Activated CD8-positive, alpha-beta T cell treated with anti-CD3 and anti-CD28 coated beads, Interleukin-2, amount 10 ng/mL, durations not matched to agents 7 days and 5 days (primary cell): ENCODE measurements at regions not wholly inside any gene's neighbourhood (a gene's known extent, or its start where the extent isn't known, plus 50 kb on each side); places are given as distances from the start of the nearest gene placed in this dataset.

Experiments
- ATAC-seq: fragments of 150-1000 bp; cut with Tn5 transposase; one replicate; pipeline ENCODE4 v1.10.0; 2021; ENCODE audit warnings: moderate library complexity
- CTCF ChIA-PET: fragments of 350-600 bp; sonication (Branson Sonifier 250); formaldehyde crosslinking; loops from one replicate; lab custom pipeline; 2021; ENCODE audit warnings: antibody characterized with exemption; lab: Charles Lee
- POLR2A ChIA-PET: fragments of 350-600 bp; sonication (Branson Sonifier 250); formaldehyde crosslinking; loops from one replicate; lab custom pipeline; 2021; ENCODE audit warnings: antibody characterized with exemption; lab: Charles Lee
- DNase-seq: peaks from one replicate; pipeline ENCODE4 v3.0.0-alpha.2; 2020
- H3K27ac Mint-ChIP-seq: one replicate; pipeline ENCODE4 v1.8.0; 2021; ENCODE audit warnings: mild to moderate bottlenecking, mixed read lengths
- H3K27me3 Mint-ChIP-seq: one replicate; pipeline ENCODE4 v1.8.0; 2021; ENCODE audit warnings: low read depth, mixed read lengths
- H3K36me3 Mint-ChIP-seq: one replicate; pipeline ENCODE4 v1.8.0; 2021; ENCODE audit warnings: low read depth, mixed read lengths
- H3K4me1 Mint-ChIP-seq: one replicate; pipeline ENCODE4 v1.8.0; 2021; ENCODE audit warnings: low read depth, mixed read lengths
- H3K4me3 Mint-ChIP-seq: one replicate; pipeline ENCODE4 v1.8.0; 2021; ENCODE audit warnings: mild to moderate bottlenecking, mixed read lengths
- H3K9me3 Mint-ChIP-seq: one replicate; pipeline ENCODE4 v1.8.0; 2022; ENCODE audit warnings: mixed read lengths; ENCODE audit not compliant: insufficient read depth

DNA sequence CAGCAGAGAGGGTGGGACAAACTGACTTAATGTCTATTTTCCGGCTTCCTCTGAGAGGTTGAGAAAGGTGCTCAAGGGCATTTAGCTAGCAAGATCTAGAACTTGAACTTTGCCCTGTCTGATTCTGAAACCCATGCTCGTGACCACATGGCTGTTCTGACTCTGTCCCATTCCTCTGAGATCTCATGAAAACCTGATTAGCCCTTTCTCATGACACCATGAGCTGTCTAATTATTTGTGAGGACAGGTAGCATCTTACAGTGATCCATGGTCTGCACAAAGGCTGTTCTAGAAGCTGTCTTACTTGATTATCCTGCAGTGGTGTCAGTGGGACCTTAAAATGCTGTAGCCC is 89.6 kb upstream of the TOX2 start:
- no peaks in the 10 kb centered on the region for H3K36me3 Mint-ChIP-seq
- ChIA-PET CTCF (interaction anchor here (1.4 to 1.7 kb wide), 2 partner anchors 10 to 15 kb away, joined by 4 to 5 read pairs; no protein-coding TSS in a partner anchor), POLR2A (no interaction called here)
- ATAC-seq (no peak), DNase-seq (no peak)
- no peak overlapping the region for H3K27ac Mint-ChIP-seq
- no peak overlapping the region for H3K4me3 Mint-ChIP-seq
- no peaks in the 10 kb centered on the region for H3K4me1 Mint-ChIP-seq
- H3K9me3 Mint-ChIP-seq = peaks cover 5% of the 10 kb centered on the region
- H3K27me3 Mint-ChIP-seq = peaks cover 26% of the 10 kb centered on the region

DNA sequence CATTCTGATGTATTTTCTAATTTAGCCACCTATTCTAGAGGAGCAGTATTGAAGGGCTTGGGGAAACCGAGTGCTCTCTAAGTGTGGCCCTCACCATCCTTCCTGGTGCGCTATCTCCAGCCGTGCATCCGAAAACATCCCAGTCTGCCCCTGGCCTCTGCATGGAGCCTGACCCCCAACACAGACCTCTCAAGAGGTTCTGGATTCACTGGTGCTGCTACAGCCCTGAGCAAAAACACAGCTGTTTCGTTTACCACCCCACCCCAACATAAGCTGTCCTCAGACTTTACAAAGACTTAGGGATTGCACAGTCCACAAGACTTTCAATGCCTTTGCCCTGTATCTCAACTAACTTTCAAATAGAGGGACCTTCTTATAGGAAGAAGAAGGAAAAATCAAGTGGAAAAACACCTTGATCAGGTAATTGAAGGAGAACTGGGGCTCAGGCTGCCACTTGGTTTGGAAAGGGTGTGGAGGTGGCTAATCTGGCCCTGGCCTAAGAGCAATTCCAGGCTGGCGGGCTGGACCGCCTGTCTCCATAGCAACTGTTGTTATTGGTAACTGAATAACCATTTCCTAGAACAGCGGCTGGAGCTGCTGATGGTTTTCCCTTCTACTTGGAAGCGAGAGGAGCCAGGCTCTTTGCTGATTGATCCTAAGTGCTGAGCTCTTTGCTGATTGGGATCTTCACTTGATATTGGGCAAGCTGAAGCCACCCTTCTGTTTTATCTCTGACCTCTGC is 90.2 kb upstream of the TOX2 start:
- Mint-ChIP-seq H3K27me3 (peaks cover 26% of the 10 kb centered on the region), H3K9me3 (peaks cover 5% of the 10 kb centered on the region), H3K4me3 (no peak overlapping the region), H3K27ac (no peak overlapping the region), H3K36me3 (no peaks in the 10 kb centered on the region), H3K4me1 (no peaks in the 10 kb centered on the region)
- ChIA-PET CTCF (interaction anchor here (1.4 to 1.7 kb wide), 2 partner anchors 10 to 16 kb away, joined by 4 to 5 read pairs; no protein-coding TSS in a partner anchor), POLR2A (no interaction called here)
- DNase-seq (no peak), ATAC-seq (no peak)

DNA sequence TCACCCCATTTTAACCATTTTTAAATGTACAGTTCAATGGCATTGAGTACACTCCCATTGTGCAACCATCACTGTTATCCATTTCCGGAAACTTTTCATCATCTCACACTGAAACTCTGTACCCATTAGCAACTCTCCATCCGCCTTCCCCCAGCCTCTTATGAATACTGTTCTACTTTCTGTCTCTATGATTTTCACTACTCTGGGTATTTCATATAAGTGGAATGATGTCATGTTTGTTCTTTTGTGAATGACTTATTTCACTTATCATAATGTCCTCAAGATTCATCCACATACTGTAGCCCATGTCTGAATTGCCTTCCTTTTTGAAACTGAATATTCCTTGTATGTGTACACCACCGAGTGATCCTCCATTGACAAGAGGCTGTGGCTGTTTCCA is 92.9 kb upstream of the TOX2 start:
- Mint-ChIP-seq H3K27me3 (peaks cover 21% of the 10 kb centered on the region), H3K4me1 (no peaks in the 10 kb centered on the region), H3K9me3 (peaks cover 5% of the 10 kb centered on the region), H3K27ac (no peak overlapping the region), H3K4me3 (no peak overlapping the region), H3K36me3 (no peaks in the 10 kb centered on the region)
- DNase-seq (no peak), ATAC-seq (no peak)
- CTCF ChIA-PET = no interaction called here
- POLR2A ChIA-PET = no interaction called here

DNA sequence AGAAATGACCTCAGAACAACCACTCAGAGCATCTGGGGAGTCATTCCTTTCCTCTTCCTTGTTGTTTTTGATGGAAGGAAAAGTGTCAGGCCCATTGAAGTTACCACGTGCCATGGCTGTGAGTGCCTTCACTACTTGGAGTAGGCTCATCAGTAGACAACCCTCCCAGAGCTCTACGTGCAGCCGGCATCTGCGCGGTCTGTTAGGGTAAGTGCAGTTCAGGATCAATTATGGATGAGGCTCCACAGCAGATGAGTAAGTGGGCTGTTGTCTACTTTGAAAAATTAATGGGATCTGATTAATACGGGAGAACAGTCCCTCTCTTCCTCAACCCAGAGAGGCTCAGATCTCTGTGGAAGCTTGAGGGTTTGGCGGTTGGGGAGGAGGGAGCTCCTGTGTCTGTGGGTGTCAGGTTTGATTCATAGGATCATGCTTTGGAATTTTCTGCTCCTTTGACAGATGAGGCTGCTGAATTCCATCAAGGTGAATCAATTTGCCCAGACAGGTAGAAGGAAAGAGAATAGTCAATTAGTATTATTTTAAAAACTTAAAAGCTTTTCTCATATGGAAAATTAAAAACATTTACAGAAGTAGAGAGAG is 93.8 kb upstream of the TOX2 start:
- Mint-ChIP-seq H3K36me3 (no peaks in the 10 kb centered on the region), H3K9me3 (peaks cover 5% of the 10 kb centered on the region), H3K27me3 (peaks cover 17% of the 10 kb centered on the region), H3K27ac (no peak overlapping the region), H3K4me1 (no peaks in the 10 kb centered on the region), H3K4me3 (no peak overlapping the region)
- POLR2A ChIA-PET = interaction anchor here (0.6 kb wide), 1 partner anchor 44 kb away, joined by 3 read pairs; no protein-coding TSS in a partner anchor
- ATAC-seq = no peak
- no peak for DNase-seq
- CTCF ChIA-PET = no interaction called here

DNA sequence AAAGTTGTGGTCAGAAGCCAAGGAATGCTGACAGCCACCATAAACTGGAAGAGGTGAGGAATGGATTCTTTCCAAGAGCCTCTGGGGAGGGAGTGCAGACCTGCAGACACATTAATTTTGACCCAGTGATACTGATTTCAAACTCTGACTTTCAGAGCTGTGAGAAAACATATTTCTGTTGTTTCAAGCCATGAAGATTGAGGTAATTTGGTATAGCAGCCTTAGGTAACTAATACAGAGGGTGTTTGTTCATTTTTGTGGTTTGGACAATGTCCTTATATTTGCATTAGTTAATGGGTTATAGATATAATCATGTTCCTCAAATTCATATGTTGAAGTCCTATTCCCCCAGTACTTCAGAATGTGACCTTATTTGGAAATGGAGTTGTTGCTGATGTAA is 85.4 kb upstream of the GTSF1L start:
- ATAC-seq = no peak
- POLR2A ChIA-PET = no interaction called here
- H3K9me3 Mint-ChIP-seq = peaks cover 29% of the 10 kb centered on the region

DNA sequence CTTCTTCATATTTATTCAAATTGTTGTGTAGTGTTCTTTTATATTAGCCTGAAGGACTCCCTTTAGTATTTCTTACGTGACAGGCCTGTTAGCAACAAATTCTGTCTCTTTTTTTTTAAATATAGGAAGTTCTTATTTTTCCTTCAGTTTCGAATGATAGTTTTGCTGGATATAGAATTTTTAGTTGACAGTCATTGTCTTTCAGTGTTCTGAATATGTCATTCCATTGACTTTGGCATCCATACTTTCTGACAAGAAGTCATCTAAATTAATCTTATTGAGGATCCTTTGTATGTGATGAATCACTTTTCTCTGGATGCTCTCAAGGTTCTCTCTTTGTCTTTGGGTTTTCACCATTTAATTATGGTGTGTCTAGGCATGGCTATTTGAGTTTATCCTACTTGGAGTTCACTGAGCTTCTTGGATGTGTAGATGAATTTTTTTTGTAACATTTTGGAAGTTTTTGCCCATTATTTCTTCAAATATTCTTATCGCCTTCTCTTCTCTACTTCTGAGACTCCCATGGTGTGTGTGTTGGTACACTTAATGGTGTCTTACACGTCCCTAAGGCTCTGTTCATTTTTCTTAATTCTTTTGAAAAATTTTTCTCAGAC is 82.5 kb upstream of the GTSF1L start:
- Mint-ChIP-seq H3K36me3 (peaks cover 18% of the 10 kb centered on the region), H3K9me3 (peaks cover 39% of the 10 kb centered on the region), H3K27ac (no peak overlapping the region), H3K4me1 (no peaks in the 10 kb centered on the region), H3K27me3 (peaks cover 12% of the 10 kb centered on the region), H3K4me3 (no peak overlapping the region)
- POLR2A ChIA-PET = no interaction called here
- DNase-seq (no peak), ATAC-seq (no peak)
- CTCF ChIA-PET = no interaction called here

More for the DNA sequence above, 85.4 kb upstream of the GTSF1L start:
- peaks cover 12% of the 10 kb centered on the region for H3K27me3 Mint-ChIP-seq
- CTCF ChIA-PET = no interaction called here
- H3K4me3 Mint-ChIP-seq = no peak overlapping the region
- no peak overlapping the region for H3K27ac Mint-ChIP-seq
- H3K36me3 Mint-ChIP-seq = peaks cover 14% of the 10 kb centered on the region
- no peaks in the 10 kb centered on the region for H3K4me1 Mint-ChIP-seq
- DNase-seq = no peak

DNA sequence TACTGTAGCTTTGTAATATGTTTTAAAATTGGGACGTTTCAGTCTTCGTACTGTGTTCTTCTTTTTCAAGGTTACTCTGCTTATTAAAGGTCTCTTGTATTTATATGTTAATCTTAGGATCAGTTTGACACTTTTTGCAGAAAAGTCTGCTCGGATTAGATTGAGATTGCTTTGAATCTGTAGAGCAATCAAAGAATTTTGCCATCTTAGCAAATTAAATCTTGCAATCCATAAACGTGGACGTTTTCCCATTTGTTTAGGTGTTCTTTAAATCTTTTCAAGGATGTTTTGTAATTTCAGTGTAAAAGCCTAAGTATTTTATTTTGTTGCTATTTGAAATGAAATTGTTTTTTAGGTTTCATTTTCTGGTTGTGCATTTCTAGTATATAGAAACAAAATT is 78.0 kb upstream of the GTSF1L start:
- H3K4me1 Mint-ChIP-seq = peaks cover 7% of the 10 kb centered on the region
- H3K36me3 Mint-ChIP-seq = peaks cover 9% of the 10 kb centered on the region
- ChIA-PET POLR2A (no interaction called here), CTCF (no interaction called here)
- no peak overlapping the region for H3K4me3 Mint-ChIP-seq
- peaks cover 6% of the 10 kb centered on the region for H3K27me3 Mint-ChIP-seq
- no peak for ATAC-seq
- peaks cover 25% of the 10 kb centered on the region for H3K9me3 Mint-ChIP-seq
- no peak overlapping the region for H3K27ac Mint-ChIP-seq
- DNase-seq = no peak

DNA sequence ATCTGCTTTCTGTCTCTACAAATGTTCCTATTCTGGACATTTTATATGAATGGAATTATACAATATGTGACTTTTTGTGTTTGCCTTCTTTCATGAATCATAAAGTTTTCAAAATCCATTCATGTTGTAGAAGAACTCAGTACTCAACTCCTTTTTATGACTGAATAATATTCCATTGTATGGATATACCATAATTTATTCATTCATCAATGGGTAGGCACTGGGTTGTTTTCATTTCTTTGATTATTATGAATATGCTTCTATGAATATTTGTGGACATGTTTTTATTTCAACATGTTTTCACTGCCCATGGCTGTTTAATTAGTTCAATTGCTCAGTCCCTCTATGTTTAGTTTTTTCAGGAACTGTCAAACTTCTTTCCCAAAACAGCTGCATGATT is 76.5 kb upstream of the GTSF1L start:
- ATAC-seq = no peak
- H3K27me3 Mint-ChIP-seq = peaks cover 6% of the 10 kb centered on the region
- DNase-seq = no peak
- ChIA-PET CTCF (no interaction called here), POLR2A (no interaction called here)
- peaks cover 16% of the 10 kb centered on the region for H3K9me3 Mint-ChIP-seq
- no peak overlapping the region for H3K27ac Mint-ChIP-seq
- H3K4me3 Mint-ChIP-seq = no peak overlapping the region
- peaks cover 4% of the 10 kb centered on the region for H3K36me3 Mint-ChIP-seq
- peaks cover 17% of the 10 kb centered on the region for H3K4me1 Mint-ChIP-seq

DNA sequence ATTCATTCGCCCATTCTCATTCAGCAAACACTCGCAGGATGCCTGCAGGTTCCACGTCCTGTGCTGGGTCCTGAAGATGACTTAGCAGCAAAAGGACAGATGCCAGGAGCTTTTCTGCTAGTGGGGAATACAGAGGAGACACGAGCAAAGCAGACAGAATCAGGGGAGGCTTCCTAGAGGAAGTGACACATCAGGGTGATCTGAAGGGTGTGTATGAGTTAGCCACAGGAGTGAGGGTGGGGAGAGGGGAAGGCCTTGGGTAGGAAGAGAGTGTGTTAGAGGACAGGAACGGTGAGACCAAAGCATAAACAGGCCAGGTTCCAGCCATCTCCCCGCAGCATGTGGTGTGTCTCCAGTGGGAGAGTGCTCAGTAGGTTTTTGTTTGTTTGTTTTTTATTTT is 73.4 kb upstream of the GTSF1L start:
- Mint-ChIP-seq H3K4me3 (no peak overlapping the region), H3K27me3 (peaks cover 7% of the 10 kb centered on the region), H3K36me3 (no peaks in the 10 kb centered on the region), H3K9me3 (peaks cover 12% of the 10 kb centered on the region), H3K27ac (no peak overlapping the region), H3K4me1 (peaks cover 17% of the 10 kb centered on the region)
- ATAC-seq (no peak), DNase-seq (no peak)
- ChIA-PET POLR2A (no interaction called here), CTCF (interaction anchor here (1.4 kb wide), 1 partner anchor 40 kb away, joined by 3 read pairs; no protein-coding TSS in a partner anchor)

DNA sequence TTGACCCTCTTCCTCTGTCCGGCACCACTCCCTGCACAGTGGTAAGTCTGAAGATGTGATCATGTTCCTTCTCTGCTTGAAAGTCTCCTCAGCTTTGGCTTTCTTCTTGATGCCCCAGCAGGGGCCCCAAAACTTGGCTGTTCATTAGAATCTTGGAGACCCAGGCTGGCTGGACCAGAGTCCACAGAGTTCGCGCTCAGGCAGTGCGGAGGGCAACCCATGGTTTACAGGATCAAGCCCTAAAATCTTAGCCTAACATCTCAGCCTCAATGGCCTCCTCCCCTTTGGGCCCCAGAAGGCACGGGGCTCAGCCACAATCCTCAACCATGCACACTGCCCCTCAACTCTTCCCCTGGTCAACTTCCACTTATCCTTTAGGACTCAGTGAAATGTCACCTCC is 72.9 kb upstream of the GTSF1L start:
- Mint-ChIP-seq H3K4me1 (peaks cover 17% of the 10 kb centered on the region), H3K27ac (no peak overlapping the region), H3K27me3 (peaks cover 7% of the 10 kb centered on the region), H3K4me3 (no peak overlapping the region), H3K36me3 (no peaks in the 10 kb centered on the region), H3K9me3 (peaks cover 11% of the 10 kb centered on the region)
- ATAC-seq (no peak), DNase-seq (no peak)
- POLR2A ChIA-PET = no interaction called here
- CTCF ChIA-PET = interaction anchor here (1.1 to 1.4 kb wide), 3 partner anchors 40 to 50 kb away, joined by 3 to 5 read pairs (median 3); no protein-coding TSS in a partner anchor

DNA sequence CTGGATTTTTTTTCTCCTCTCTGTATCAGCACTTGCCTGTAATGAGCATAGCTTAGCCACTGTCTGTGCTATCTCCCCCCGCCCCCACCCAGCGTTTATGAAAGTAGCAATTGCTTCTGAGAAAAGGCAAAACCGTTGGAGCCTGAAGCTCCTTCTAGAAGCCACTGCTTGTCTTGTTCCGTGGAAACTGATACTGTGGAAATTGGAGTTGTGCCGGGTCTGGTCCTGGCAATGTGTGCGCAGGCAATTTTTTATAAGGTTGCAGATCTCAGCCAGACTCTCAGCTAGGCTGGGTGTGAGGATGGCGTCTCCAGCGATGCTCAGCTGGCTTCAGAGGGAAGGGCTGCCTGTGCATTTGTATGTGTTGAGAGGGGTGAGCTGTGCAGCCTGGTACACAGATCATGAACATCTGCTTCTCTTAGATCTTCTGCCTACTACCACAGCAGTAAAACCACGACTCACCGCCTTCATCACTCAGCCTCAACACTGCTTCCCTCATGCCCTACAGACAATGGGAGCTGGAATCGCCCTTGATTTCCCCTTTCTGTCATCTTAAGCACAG is 72.4 kb upstream of the GTSF1L start:
- Mint-ChIP-seq H3K27me3 (peaks cover 7% of the 10 kb centered on the region), H3K36me3 (no peaks in the 10 kb centered on the region), H3K27ac (no peak overlapping the region), H3K4me3 (no peak overlapping the region), H3K4me1 (peaks cover 17% of the 10 kb centered on the region), H3K9me3 (peaks cover 6% of the 10 kb centered on the region)
- ATAC-seq (no peak), DNase-seq (no peak)
- ChIA-PET CTCF (interaction anchor here (0.6 to 1.3 kb wide), 3 partner anchors 41 to 509 kb away, joined by 3 to 5 read pairs (median 4); no protein-coding TSS in a partner anchor), POLR2A (no interaction called here)
